ENCODE measurements at regions not wholly inside any gene's neighbourhood (a gene's known extent, or its start where the extent isn't known, plus 50 kb on each side); places are given as distances from the start of the nearest gene placed in this dataset.

DNA sequence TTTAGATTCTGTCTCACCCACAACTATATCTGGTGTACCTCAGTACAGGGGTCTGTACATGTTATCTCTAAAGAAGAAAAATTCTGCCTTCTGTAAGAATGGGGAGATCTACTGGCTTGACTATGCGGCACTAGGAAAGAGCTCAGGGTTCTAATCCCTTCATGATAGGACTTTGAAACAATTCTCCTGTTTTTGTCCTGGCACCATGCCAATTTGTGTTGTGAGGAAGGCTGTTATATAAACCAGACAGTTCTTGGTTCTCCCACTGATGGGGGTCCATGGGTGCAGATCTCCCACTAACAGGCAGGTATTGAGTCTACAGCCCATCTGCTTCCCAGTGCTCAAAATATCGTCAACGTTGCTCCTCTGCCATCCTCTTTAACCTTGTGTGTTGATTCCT, 883.7 kb downstream of the GALC start:
- no peaks in the 10 kb centered on the region for H3K36me3 ChIP-seq
- DNase-seq (no peak), ATAC-seq (no peak), FAIRE-seq (no peak)
- no peaks in the 10 kb centered on the region for H3K27me3 ChIP-seq
- no peaks in the 10 kb centered on the region for H3K9me3 ChIP-seq
- no peak overlapping the region for H3K27ac ChIP-seq
- TF ChIP-seq, protein P1, sequence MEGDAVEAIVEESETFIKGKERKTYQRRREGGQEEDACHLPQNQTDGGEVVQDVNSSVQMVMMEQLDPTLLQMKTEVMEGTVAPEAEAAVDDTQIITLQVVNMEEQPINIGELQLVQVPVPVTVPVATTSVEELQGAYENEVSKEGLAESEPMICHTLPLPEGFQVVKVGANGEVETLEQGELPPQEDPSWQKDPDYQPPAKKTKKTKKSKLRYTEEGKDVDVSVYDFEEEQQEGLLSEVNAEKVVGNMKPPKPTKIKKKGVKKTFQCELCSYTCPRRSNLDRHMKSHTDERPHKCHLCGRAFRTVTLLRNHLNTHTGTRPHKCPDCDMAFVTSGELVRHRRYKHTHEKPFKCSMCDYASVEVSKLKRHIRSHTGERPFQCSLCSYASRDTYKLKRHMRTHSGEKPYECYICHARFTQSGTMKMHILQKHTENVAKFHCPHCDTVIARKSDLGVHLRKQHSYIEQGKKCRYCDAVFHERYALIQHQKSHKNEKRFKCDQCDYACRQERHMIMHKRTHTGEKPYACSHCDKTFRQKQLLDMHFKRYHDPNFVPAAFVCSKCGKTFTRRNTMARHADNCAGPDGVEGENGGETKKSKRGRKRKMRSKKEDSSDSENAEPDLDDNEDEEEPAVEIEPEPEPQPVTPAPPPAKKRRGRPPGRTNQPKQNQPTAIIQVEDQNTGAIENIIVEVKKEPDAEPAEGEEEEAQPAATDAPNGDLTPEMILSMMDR (IDR thresholded peaks at IDR 0.05): no peak
- no peaks in the 10 kb centered on the region for H3K4me1 ChIP-seq
- H3K4me3 ChIP-seq: no peak overlapping the region
- 91 to 96% methylated on average over 3 of the region's 3 CpGs for WGBS, 2 donors
- intact Hi-C loops (cut with DNase I): no loop called here

DNA sequence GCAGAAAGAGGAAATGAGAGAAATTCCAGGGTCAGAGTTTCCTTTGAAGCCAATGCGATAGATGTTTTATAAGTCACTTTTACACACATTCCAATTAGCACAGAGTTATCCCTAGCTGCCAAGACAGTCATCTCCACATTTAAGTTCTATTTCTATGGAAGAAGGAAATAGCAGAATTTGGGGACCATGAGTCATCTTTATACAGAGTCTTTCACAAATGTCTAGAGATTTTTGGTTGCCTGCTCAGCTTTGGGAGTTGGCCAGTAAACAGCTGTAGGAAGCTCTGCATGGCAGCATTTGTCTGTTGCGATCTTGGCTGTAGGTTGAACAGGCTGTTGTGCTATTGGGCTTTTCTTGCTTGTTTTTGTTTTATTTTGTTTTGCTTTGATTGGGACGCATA, 884.3 kb downstream of the GALC start:
- Histone ChIP-seq H3K36me3 (no peaks in the 10 kb centered on the region), H3K27me3 (no peaks in the 10 kb centered on the region), H3K4me3 (no peak overlapping the region), H3K9me3 (no peaks in the 10 kb centered on the region), H3K27ac (no peak overlapping the region), H3K4me1 (no peaks in the 10 kb centered on the region)
- 90 to 91% methylated on average over 3 of the region's 3 CpGs for WGBS, 2 donors
- DNase-seq (no peak), FAIRE-seq (no peak), ATAC-seq (no peak)
- TF ChIP-seq, protein P1 (IDR thresholded peaks at IDR 0.05): no peak
- intact Hi-C loops (cut with DNase I): no loop called here

DNA sequence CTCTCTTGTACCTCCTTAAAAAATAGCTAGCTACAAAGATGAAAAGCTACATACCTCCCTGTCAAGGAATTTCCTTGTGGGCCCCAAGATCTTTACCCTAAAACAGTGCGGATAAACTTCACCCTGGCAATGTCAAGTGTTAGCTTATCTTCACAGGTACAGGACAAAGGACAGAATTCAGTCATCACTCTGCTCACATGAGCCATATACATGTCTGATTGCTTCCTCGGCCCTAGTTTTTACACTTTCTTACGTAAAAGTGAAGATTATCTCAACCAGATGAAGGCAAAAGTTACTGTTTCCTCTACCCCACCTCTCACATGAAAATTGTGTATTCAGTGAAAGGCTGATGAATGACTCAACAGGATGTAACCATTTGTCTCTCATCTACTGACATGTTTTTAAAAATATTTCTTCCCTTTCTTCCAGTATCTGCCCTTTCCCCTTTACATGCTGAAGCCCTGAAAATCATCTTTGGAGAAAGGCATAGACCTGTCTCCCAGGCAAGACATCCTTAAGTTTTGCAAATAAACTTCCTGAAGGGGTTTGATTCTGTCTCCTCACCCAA, 890.1 kb downstream of the GALC start:
- no peaks in the 10 kb centered on the region for H3K9me3 ChIP-seq
- FAIRE-seq (no peak), DNase-seq (no peak), ATAC-seq (no peak)
- no peaks in the 10 kb centered on the region for H3K27me3 ChIP-seq
- no peaks in the 10 kb centered on the region for H3K36me3 ChIP-seq
- TF ChIP-seq, protein P1 (IDR thresholded peaks at IDR 0.05): no peak
- WGBS, 2 donors: 79 to 80% methylated on average over 3 of the region's 3 CpGs
- no peaks in the 10 kb centered on the region for H3K4me1 ChIP-seq
- no peak overlapping the region for H3K4me3 ChIP-seq
- no peak overlapping the region for H3K27ac ChIP-seq
- intact Hi-C loops (cut with DNase I): no loop called here

DNA sequence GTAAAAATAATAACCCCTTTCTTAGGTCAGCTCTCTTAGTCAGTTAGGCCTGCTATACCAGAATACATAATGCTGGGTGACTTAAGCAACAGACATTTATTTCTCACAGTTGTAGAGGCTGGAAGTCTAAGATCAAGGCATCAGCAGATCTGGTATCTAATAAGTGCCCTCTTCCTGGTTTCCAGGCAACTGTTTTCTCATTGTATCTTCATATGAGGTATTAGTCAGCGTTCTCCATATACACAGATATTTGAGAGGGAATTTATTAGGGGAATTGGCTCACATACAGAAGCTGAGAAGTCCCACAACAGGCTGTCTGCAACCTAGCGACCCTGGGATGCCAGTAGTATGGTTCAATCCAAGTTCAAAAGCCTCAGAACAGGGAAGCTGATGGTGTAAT, 896.0 kb downstream of the GALC start:
- no peak overlapping the region for H3K4me3 ChIP-seq
- intact Hi-C loops (cut with DNase I): no loop called here
- no peaks in the 10 kb centered on the region for H3K9me3 ChIP-seq
- FAIRE-seq: no peak
- no peak overlapping the region for H3K27ac ChIP-seq
- no peaks in the 10 kb centered on the region for H3K4me1 ChIP-seq
- 85% methylated on average over 2 of the region's 2 CpGs for whole genome bisulfite sequencing, 2 donors
- DNase-seq: no peak
- no peak for ATAC-seq
- TF ChIP-seq, protein P1 (IDR thresholded peaks at IDR 0.05): no peak
- no peaks in the 10 kb centered on the region for H3K27me3 ChIP-seq
- H3K36me3 ChIP-seq: no peaks in the 10 kb centered on the region

DNA sequence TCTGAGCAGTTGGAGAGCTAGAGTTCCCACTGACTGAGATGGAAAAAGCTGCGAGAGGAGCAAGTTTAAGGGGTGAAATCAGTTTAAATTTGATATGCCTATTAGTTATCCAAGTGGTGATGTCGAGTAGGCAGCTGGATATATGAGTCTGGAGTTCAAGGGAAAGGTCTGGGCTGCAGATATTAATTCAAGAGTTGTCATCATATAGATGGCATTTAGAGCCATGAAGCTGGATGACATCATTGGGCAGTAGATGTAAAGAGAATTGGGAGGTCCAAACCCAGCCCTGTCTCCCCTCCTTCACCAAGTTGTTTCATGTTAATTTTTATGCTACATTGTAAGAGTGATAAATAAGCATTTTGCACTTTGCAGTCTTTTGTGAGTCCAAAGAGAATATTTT, 898.1 kb downstream of the GALC start:
- WGBS, 2 donors: 91 to 94% methylated on average over 2 of the region's 2 CpGs
- Histone ChIP-seq H3K4me3 (no peak overlapping the region), H3K36me3 (no peaks in the 10 kb centered on the region), H3K27me3 (no peaks in the 10 kb centered on the region), H3K4me1 (no peaks in the 10 kb centered on the region), H3K9me3 (no peaks in the 10 kb centered on the region), H3K27ac (no peak overlapping the region)
- no peak for FAIRE-seq
- no peak for DNase-seq
- intact Hi-C loops (cut with DNase I): no loop called here
- TF ChIP-seq, protein P1 (IDR thresholded peaks at IDR 0.05): no peak
- no peak for ATAC-seq
